ENCODE measurements at regions not wholly inside any gene's neighbourhood (a gene's known extent, or its start where the extent isn't known, plus 50 kb on each side); places are given as distances from the start of the nearest gene placed in this dataset.

DNA sequence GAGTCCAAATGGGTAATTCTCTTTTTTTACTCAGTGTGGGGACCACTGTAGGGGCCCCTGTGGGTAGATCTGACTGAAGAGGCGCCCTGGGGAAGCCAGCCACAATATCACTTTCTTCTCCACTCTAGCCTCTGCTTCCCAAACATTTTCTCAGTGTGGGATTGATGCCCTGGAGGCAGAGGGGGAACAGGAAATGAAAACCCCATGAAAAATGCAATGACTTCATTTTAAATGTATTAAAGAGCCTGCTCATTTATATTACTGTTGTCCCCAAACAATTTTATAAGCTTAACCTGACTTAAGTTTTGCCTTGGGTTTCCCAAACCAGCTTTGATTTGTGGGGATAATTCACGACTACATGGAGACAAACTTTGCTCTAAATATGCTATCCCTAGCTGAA, 181.9 kb downstream of the C1orf94 start:
- H3K27me3 Mint-ChIP-seq (ENCODE audit: low read depth): peaks cover 23% of the 10 kb centered on the region
- DNase-seq (ENCODE audit: low spot score in 2 of 2, unreplicated experiment in 2 of 2): no peak
- TF ChIP-seq, protein P1, sequence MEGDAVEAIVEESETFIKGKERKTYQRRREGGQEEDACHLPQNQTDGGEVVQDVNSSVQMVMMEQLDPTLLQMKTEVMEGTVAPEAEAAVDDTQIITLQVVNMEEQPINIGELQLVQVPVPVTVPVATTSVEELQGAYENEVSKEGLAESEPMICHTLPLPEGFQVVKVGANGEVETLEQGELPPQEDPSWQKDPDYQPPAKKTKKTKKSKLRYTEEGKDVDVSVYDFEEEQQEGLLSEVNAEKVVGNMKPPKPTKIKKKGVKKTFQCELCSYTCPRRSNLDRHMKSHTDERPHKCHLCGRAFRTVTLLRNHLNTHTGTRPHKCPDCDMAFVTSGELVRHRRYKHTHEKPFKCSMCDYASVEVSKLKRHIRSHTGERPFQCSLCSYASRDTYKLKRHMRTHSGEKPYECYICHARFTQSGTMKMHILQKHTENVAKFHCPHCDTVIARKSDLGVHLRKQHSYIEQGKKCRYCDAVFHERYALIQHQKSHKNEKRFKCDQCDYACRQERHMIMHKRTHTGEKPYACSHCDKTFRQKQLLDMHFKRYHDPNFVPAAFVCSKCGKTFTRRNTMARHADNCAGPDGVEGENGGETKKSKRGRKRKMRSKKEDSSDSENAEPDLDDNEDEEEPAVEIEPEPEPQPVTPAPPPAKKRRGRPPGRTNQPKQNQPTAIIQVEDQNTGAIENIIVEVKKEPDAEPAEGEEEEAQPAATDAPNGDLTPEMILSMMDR (IDR thresholded peaks at IDR 0.05; ENCODE audit: unreplicated experiment): no peak

DNA sequence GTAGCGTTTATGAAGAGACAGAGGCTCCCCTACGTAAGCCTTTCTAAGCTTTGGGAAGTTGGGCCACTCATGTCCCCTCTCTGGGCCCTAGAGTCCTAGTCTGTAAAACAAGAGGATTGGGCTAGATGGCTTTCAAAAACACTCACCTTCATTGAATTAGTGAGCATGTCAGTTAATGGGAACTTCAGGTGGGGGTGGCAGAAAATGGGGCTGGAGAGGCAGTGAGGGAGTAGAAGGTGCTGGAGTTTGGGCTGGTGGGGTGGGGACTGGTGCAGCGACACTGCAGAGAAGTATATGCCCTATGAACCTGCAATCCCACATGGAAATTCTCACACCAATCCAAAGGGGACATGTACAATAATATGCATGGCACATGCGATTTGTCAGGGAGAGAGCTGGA, 182.7 kb downstream of the C1orf94 start:
- TF ChIP-seq, protein P1 (IDR thresholded peaks at IDR 0.05; ENCODE audit: unreplicated experiment): no peak
- Mint-ChIP-seq H3K27ac (no peak overlapping the region), H3K4me3 (no peak overlapping the region), H3K4me1 (peaks cover 14% of the 10 kb centered on the region), H3K9me3 (no peaks in the 10 kb centered on the region), H3K36me3 (no peaks in the 10 kb centered on the region), H3K27me3 (ENCODE audit: low read depth) (peaks cover 23% of the 10 kb centered on the region)
- DNase-seq (ENCODE audit: low spot score in 2 of 2, unreplicated experiment in 2 of 2): no peak

More for the DNA sequence above, 181.9 kb downstream of the C1orf94 start:
- Mint-ChIP-seq H3K4me1 (peaks cover 14% of the 10 kb centered on the region), H3K9me3 (no peaks in the 10 kb centered on the region), H3K4me3 (no peak overlapping the region), H3K36me3 (no peaks in the 10 kb centered on the region), H3K27ac (no peak overlapping the region)

DNA sequence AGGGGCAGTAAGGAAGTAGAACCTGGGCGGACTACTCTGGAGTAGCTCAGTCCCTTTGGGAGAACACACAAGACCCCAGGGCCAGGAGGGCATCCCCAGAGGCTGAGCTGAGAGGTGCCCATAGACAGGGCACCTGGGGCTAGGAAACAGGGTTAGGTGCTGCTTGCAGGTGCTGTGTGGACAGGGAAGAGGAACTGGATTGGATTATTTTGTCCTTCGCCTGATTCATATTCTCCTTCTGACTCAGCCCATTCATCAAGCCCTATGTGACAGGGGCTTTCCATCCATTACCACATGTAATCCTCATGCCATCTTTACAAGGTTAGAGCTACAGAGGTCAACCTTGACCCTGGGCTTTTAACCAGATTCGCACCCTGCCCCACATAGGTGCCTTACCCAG, 183.9 kb downstream of the C1orf94 start:
- Mint-ChIP-seq H3K27ac (no peak overlapping the region), H3K4me3 (no peak overlapping the region), H3K36me3 (no peaks in the 10 kb centered on the region), H3K9me3 (no peaks in the 10 kb centered on the region), H3K4me1 (peaks cover 14% of the 10 kb centered on the region), H3K27me3 (ENCODE audit: low read depth) (peaks cover 18% of the 10 kb centered on the region)
- TF ChIP-seq, protein P1 (IDR thresholded peaks at IDR 0.05; ENCODE audit: unreplicated experiment): no peak
- peak in 1 of 2 experiments; percentile 11 for DNase-seq (ENCODE audit: low spot score in 2 of 2, unreplicated experiment in 2 of 2)

DNA sequence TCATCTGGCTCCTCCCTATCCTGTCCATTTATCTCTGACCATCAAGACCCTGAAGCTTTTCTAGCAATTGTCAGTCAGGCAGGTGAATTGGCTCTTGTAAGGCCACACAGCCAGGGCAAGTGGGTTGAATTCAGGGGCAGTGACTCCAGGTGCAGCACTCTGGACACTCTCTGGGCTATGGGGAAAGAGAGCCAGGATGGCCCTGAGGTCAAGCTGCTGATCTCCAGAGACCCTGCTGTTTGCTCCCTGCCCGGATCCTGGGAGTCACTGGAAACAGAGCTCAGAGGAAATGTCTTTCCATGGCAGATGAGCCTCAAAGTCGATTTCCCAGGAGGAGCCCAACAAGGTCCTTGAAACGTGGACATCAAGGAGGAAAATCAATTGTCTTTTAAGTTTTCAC, 184.4 kb downstream of the C1orf94 start:
- no peak overlapping the region for H3K4me3 Mint-ChIP-seq
- H3K9me3 Mint-ChIP-seq: no peaks in the 10 kb centered on the region
- H3K27me3 Mint-ChIP-seq (ENCODE audit: low read depth): peaks cover 20% of the 10 kb centered on the region
- H3K36me3 Mint-ChIP-seq: no peaks in the 10 kb centered on the region
- peak in 1 of 2 experiments; percentile 20 for DNase-seq (ENCODE audit: low spot score in 2 of 2, unreplicated experiment in 2 of 2)
- H3K4me1 Mint-ChIP-seq: peaks cover 14% of the 10 kb centered on the region
- peak overlapping the region; percentile 58 for H3K27ac Mint-ChIP-seq
- TF ChIP-seq, protein P1 (IDR thresholded peaks at IDR 0.05; ENCODE audit: unreplicated experiment): no peak

DNA sequence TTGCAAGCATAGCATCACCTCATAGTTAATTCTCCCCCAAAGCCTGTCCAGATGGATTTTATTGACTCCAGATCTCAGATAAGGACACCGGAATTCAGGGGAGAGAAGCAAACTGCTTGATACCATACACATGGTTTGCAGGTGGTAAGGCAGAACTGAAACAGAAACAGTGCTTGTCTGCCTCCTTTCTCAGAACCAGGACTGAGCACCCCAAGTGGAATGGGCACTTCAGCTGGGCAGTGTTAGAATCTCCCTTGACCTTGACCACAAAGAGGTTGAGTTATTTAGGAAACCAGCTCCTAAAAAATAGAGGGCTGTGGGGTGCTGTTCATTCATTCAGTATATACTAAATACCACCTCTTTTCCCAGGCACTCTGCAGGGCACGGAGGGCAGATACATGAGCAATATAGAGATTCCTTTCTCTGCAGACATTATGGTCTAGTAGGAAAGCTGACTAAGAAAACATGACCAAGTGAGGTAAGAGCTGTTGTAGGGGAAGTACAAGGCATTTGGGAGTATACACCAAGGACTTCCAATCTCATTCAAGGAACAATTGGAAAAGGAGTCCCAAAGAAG, 185.2 kb downstream of the C1orf94 start:
- peaks cover 14% of the 10 kb centered on the region for H3K4me1 Mint-ChIP-seq
- H3K36me3 Mint-ChIP-seq: no peaks in the 10 kb centered on the region
- DNase-seq (ENCODE audit: low spot score in 2 of 2, unreplicated experiment in 2 of 2): peak in 1 of 2 experiments; percentile 36
- H3K27ac Mint-ChIP-seq: peak overlapping the region; percentile 58
- no peaks in the 10 kb centered on the region for H3K9me3 Mint-ChIP-seq
- TF ChIP-seq, protein P1 (IDR thresholded peaks at IDR 0.05; ENCODE audit: unreplicated experiment): no peak
- H3K27me3 Mint-ChIP-seq (ENCODE audit: low read depth): peaks cover 18% of the 10 kb centered on the region
- H3K4me3 Mint-ChIP-seq: no peak overlapping the region

Measured in mesothelial cell of epicardium (in vitro differentiated cells).